Activated T-cell treated with anti-CD3 and anti-CD28 coated beads for 48 hours (primary cell): ENCODE measurements at regions not wholly inside any gene's neighbourhood (a gene's known extent, or its start where the extent isn't known, plus 50 kb on each side); places are given as distances from the start of the nearest gene placed in this dataset.
"Not testable (repeated sequence)": the region's sequence is repeated elsewhere in the genome, so short reads cannot be mapped to it uniquely, and the experiment has no call there.

Source experiments
- DNase-seq: peaks from one replicate; pipeline ENCODE4 v3.0.0-alpha.2; 2020; ENCODE audit warnings: low read depth

DNA sequence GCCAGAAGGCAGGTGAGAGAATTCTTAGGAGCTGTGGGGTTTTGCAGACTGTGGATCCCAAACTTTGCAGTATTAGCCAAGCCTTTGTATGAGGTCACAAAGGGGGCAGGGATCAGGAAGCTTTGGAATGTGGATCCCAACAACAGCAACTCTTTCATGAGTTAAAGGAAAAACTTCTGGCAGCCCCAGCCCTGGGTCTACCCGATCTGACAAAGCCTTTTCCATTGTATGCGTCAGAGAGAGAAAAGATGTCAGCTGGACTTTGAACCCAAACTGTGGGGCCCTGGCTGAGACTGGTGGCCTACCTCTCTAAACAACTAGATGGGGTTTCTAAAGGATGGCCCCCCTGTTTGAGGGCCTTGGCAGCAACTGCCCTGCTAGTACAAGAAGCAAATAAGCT, 101.8 kb upstream of the OSBPL11 start:
- not testable (repeated sequence) for DNase-seq

DNA sequence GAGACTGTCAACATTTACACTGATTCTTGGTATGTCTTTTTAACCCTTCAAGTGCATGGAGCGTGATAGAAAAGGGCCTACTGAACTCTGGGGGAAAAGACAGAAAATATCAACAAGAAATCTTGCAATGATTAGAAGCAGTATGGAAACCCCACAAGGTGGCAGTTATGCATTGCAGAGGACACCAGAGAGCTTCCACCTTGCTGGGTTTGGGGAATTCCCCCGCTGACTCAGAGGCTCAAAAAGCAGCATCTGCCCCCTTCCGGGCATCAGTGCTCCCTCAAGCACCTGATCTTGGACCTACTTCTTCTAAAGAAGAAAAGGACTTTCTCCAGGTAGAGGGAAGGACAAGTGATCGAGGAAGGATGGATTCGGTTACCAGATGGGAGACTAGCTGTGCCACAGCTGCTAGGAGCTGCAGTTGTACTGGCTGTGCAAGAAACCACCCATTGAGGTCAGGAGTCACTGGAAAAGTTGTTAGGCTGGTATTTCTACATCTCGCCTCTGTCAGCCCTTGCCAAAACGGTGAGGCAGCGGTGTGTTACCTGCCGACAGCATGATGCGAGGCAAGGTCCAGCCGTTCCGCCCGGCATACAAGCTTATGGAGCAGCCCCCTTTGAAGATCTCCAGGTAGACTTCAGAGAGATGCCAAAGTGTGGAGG, 102.8 kb upstream of the OSBPL11 start:
- peak; percentile 29 for DNase-seq

DNA sequence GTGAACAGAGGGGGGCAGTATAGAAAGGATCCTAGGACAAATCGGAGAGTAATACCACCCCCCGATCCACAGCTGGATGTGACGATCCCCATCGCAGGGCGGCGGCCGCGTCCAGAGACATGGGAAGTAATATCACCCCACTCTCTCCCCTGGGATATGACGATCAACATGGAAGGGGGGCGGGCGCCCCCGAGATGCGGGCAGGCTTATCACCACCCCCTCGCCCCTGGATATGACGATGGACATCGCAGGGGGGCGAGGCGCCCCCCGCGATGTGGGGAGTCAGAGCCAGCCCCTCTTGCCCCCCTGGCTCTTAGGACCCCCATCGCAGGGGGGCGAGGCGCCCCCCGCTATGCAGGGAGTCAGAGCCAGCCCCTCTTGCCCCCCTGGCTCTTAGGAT, 120.4 kb upstream of the OSBPL11 start:
- DNase-seq = no peak

DNA sequence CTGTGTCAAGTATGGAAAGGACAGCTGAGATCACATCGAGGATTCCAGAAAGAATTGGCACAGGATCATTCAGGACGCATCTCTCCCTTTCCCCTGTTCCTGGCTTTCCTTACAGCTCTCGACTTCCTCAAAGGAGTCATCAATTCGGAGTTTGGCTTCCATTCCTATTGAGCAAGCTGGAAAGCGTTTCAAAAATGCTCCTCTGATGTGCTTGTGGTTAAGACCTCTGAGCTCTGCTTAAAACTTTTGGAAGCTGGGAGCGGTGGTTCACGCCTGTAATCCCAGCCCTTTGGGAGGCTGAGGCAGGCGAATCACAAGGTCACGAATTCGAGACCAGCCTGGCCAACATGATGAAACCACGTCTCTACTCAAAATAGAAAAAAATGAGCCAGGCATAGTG, 136.9 kb upstream of the OSBPL11 start:
- not testable (repeated sequence) for DNase-seq

DNA sequence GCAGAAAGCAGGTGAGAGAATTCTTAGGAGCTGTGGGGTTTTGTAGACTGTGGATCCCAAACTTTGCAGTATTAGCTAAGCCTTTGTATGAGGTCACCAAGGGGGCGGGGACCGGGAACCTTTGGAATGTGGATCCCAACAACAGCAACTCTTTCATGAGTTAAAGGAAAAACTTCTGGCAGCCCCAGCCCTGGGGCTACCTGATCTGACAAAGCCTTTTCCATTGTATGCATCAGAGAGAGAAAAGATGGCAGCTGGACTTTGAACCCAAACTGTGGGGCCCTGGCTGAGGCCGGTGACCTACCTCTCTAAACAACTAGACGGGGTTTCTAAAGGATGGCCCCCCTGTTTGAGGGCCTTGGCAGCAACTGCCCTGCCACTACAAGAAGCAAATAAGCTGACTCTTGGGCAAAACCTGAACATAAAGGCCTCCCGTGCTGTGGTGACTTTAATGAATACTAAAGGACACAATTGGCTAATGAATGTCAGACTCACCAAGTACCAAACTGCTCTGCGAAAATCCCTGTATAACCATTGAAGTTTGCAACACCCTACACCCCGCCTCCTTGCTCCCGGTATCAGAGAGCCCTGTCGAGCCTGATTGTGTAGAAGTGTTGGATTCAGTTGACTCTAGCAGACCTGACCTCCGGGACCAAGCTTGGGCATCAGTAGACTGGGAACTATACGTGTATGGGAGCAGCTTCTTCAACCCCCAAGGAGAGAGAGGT, 146.9 kb upstream of the OSBPL11 start:
- DNase-seq = not testable (repeated sequence)

DNA sequence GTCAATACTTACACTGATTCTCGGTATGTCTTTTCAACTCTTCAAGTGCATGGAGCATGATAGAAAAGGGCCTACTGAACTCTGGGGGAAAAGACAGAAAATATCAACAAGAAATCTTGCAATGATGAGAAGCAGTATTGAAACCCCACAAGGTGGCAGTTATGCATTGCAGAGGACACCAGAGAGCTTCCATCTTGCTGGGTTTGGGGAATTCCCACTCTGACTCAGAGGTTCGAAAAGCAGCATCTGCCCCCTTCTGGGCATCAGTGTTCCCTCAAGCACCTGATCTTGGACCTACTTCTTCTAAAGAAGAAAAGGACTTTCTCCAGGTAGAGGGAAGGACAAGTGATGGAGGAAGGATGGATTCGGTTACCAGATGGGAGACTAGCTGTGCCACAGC, 147.5 kb upstream of the OSBPL11 start:
- peak; percentile 22 for DNase-seq

DNA sequence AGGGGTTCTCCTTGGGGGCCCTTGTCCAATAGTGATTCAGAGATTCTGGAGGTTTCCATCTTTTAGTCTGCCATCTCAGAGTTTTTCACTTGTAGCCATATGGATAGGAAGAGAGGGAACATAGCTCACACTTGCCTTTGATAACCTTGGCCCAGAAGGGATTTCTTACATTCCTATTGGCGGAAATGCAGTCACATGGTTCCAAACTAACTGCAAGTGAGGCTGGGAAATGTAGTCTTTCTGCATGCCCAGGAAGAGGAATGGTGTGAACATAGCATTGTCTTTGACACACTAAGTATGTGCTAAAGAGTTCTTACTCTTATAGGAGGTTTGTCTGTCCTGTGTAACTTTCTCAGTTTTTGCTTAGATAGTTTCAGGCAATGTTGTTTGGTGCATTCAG, 161.8 kb upstream of the OSBPL11 start:
- DNase-seq = not testable (repeated sequence)

DNA sequence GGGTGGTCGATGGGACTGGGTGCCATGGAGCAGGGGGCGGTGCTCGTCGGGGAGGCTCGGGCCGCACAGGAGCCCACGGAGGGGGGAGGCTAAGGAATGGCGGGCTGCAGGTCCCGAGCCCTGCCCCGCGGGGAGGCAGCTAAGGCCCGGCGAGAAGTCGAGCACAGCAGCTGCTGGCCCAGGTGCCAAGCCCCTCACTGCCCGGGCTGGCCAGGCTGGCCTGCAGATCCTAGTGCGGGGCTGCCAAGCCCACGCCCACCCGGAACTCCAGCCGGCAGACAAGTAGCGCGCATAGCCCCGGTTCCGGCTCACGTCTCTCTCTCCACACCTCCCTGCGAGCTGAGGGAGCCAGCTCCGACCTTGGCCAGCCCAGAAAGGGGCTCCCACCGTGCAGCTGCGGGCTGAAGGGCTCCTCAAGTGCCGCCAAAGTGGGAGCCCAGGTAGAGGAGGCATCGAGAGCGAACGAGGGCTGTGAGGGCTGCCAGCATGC, 163.4 kb upstream of the OSBPL11 start:
- not testable (repeated sequence) for DNase-seq

DNA sequence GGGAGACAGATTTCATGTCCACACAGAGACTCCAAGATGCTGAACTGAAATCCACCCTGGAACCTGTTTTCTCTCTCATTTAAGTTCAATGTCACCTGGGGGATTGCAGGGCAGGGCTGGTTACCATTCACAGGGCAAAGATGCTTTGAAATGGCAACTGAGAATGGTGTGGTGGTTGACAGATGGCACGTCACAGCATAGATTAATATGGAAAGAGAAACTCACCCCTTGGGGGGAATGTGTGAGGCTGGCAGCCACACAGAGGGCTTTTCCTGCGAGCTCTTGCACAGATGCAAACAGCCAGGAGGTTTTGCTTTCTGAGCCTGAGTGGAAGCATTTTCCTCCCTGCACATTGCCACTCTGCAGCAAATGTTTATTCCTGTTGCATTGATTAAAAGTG, 167.3 kb upstream of the OSBPL11 start:
- not testable (repeated sequence) for DNase-seq

DNA sequence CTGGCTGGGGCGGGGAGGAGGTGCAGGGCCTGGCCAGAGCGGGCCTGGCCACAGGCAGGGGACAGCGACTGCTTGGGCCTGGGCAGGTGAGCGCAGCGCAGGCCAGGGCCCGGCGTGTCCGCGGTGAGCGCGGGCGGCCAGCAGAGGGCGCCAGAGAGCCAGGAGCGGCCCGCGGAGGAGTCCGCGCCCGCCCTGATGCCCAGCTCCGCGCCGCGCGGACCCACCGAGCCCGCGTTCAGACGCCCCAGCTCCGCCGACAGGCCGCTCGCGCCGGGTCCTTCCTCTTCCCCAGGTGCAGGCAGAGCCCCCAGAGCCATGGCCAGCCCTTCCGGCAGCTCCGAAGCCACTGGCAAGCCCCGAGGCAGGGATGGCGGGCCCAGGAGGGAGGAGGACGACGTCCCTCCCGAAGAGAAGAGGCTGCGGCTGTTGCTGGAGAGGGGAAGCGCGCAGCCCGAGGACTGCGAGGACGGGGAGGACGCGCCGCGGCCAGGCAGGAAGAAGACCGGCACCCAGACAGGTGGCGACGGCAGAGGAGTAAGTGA, 171.1 kb upstream of the OSBPL11 start:
- peak; percentile 68 for DNase-seq

DNA sequence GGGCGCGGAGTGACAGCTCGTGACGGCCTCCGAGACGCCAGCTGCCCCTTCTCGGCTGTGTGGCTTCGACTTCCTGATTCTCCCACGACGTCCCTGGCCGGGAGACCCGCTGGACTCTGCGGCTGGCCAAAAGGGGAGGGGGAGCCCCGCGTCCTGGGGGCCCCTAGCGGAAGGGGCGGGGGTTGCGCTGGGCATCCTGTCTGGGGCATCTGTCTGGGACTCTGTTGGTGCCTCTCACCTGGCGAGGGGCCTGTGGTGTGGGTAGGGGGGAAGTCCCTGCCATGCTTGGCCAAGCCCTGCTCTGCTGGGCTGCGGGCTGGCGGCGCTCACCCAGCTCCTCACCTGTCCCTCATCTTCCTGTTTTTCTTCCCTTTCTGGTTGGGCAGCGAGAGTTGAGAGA, 171.6 kb upstream of the OSBPL11 start:
- DNase-seq = not testable (repeated sequence)

DNA sequence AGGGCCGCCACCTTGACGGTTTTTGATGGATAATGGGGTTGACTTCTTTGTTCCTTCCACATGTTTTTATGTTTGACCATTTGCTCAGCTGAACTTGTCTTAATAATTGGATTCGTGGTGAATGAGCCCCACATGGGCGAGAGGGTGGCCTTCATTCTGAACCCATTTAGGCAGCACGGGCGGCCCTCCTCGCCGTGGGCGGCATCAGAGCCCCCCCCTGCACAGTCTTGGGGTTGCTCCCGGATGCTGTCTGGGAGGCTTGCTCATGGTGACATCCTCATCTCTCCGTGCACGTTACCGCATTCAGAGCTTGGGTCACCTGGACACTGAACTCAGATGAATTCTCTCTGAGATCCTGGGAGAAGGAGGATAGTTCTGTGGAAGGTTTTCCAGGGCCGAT, 172.3 kb upstream of the OSBPL11 start:
- no peak for DNase-seq

DNA sequence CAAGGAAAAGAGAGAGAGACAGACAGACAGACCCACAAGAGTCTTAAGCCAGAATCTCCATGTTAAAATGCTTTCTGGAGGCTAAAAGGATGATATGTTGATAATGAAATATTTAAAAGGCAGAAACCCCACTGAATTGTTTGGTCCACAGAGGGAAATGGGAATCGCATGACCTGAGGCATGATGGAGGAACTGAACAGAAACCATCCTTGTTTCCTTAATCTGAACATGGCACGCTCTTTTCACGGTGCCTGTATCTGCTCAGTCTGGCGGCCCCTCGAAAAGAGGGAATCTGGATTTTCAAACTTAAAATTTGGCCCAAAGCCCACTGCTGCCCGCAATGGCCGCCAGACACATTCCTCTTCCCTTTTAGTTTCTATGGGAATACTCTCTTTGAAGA, 173.5 kb upstream of the OSBPL11 start:
- DNase-seq = not testable (repeated sequence)

DNA sequence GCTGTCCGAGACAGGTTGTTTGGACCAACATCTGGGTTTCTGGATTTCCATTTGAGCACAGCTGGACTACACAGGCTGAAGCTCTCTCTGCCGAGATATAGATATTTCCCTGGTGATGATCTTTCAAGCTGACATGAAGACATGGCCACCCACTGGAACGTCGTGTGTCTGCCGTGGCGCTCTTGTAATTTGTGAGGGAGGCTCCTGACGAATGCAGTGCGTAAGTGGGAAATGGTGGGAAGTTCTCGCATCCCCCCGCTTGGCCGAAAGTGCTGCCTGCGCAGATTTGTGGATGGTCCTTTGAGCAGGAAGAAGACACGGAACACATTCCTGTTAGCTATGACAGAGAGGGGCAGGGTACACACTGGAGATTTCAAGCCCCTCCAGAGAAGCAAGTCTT, 176.2 kb upstream of the OSBPL11 start:
- DNase-seq = not testable (repeated sequence)

DNA sequence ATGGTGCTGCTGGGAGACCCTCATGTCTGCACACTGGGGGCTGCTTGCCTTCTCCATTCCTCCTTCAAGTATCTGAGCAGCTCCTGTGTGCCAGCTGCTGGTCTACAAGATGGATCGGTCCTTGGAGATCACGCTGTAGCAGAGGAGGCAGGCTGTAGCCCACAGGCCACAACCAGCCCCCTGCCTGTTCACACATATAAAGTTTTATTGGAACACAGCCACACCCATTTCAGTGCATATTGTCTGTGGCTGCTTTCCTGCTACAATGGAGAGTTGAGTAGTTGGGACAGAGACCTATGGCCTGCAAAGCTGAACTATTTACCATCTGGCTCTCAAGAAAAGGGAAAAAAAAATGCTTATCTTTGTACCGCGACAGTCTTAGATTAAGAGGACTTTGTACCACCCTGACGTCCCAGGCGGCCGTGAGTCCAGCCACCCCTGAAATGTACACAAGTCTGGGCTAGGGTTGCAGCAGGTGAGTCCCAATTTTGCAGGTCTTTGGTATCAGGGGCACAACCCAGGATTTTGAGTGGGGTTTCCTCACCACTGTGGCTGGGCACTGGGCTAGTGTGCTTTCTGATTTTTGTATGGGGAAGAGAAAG, 179.2 kb upstream of the OSBPL11 start:
- not testable (repeated sequence) for DNase-seq

DNA sequence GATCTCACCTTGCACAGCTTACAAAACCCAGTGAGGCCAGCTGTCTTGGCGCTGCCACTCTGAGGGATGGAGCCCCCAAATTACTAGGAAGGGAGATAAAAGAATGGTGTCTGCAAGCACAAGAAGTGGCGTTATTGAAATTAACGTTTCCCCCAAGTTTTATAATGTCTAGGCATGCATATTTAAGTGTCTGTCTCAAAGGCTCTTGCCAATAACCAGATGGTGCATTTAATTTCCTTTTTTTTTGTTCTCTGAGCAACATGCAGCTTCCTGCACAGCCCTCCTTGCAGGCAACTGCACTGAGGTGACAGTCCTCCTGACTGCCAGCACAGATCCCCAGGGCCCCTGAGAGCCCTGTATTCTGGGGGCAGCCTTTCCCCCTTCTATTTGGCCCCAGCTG, 179.8 kb upstream of the OSBPL11 start:
- not testable (repeated sequence) for DNase-seq

DNA sequence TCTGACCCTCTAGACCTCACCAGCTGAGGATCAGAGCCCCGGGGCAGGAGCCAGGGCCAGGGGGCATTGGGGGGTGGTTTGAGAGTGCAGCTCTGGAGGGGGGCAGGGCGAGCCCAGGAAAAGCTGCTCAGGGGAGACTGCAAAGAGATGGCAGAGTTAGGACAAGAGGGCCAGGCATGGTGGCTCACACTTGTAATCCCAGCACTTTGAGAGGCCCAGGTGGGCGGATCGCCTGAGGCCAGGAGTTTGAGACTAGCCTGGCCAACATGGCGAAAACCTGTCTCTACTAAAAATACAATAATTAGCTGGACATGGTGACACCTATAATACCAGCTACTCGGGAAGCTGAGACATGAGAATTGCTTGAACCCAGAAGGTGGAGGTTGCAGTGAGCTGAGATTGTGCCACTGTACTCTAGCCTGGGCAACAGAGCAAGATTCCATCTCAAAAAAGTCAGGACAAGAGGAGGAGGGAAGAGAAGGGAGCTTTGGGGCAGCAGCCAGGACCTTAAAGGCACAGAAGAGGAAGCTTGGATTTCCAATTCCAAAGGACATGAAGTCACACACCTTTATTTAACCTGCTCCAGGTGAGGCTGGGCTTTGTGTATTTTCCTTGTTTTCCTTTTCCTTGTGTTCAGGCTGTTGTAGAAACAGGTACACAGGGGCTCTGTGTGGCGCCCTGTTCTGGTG, 180.5 kb upstream of the OSBPL11 start:
- not testable (repeated sequence) for DNase-seq

DNA sequence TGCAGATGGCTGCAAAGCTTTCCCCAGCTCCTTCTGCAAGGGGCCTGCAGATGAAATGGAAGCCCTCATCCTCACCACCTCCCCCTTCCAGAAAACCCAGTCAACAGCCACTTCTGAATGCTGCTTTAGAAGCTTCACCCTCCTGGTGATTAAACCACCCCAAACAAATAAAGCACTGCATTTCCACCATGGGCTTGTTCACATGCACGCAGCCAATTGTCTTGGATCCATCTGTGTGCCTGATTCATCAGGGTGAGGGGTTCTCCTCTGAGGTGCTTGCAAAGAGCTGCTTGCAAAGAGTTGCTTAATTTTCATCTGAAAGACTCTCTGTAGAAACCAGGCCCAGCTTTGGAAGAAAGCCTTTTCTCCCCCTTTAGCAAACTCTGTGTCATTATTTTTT, 184.0 kb upstream of the OSBPL11 start:
- DNase-seq = not testable (repeated sequence)

DNA sequence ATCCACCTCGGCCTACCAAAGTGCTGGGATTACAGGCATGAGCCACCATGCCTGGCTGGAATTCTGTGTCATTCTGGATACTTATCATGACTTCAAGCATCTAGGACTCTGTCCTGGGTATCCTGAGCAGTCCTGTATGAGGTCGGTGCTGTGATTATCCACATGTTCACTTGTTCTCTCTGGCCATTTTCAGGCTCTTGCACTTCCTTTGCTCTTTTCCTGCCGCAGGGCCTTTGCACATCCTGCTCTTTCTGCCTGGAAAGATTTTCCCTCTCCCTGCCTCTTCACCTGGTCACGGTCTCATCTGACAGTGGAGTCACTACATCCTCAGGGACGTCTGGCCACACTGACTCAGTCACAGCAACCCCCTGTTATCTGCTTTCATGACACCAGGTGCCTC, 184.6 kb upstream of the OSBPL11 start:
- not testable (repeated sequence) for DNase-seq

DNA sequence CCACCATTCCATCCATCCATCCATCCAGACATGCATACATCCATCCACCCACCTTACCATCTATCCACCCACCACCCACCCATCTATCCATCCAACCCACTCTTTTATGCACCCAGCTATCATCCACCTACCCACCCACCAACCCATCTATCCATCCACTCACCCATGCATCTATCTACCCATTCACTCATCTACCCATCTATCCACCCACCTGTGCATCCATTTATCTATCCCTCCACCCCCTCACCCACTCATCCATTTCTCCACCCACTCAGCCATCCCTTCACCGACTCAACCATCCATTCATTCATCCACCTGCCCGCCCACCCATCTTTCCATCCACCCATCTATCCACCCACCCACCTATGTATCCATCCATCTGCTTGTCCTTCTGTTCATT, 186.4 kb upstream of the OSBPL11 start:
- not testable (repeated sequence) for DNase-seq

DNA sequence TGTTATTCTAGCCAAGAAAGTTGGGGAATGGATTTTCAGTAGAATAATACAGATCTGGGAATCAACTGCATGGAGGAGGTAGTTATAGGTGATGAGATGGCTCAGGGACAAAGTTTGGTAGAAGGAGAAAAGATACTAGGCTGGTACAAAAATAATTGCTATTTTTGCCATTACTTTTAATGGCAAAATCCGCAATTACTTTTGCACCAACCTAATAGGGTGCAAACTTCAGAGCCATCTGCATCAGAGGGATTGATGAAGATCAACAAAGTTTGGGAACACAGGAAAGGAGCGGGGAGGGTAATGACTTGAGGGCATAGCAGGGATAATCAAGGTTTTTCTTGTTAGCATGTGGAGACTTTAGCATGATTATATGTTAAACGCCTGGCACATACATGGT, 178.7 kb upstream of the ROPN1B start:
- DNase-seq = not testable (repeated sequence)

DNA sequence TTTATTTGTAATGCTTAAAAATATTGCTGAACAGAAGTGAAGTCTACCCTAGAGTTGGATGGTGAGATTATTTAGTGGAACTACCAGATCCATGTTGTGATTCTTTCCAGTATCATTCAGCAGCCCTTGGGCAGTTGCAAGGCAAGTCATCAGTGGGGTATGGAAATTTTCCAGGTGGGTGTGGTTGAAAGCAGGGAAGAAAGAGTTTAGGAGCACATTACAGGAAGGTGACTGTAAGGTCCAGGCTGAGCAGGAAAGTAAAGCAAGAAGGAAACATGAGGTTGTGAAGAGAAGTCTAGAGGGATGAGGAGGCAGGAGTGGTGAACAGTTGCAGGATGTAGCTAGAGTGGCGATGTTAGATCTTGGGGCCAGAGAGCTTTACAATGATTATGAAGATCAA, 178.0 kb upstream of the ROPN1B start:
- not testable (repeated sequence) for DNase-seq
